Transverse colon (tissue), 4 donors: ENCODE measurements at regions not wholly inside any gene's neighbourhood (a gene's known extent, or its start where the extent isn't known, plus 50 kb on each side); places are given as distances from the start of the nearest gene placed in this dataset.

Source experiments
- DNase-seq: peaks from one replicate; pipeline ENCODE4 v3.0.0-alpha.2; 2019
- H3K27ac ChIP-seq, 4 donors: fragments of 200-600 bp; sonication (generic); 2 replicates each; pipeline ENCODE4 v1.5.1; 2016 to 2018; ENCODE audit warnings: inconsistent platforms in 4 of 4
- H3K27me3 ChIP-seq: fragments of 200-600 bp; sonication (generic); 2 replicates; pipeline ENCODE4 v1.5.1; 2017; ENCODE audit warnings: inconsistent platforms
- H3K36me3 ChIP-seq, 4 donors: fragments of 200-600 bp; sonication (generic); 2 replicates each; pipeline ENCODE4 v1.5.1; 2017 to 2019; ENCODE audit warnings: inconsistent platforms in 4 of 4
- H3K4me1 ChIP-seq, 4 donors: fragments of 200-600 bp; sonication (generic); 2 replicates each; pipeline ENCODE4 v1.5.1; 2017 to 2020; ENCODE audit warnings: inconsistent platforms in 4 of 4
- H3K4me3 ChIP-seq, 4 donors: fragments of 200-600 bp; sonication (generic); 1 replicate in 1 of 4; 2 replicates in 3 of 4; pipeline versions ENCODE4 v1.5.1 to v1.6.1; 2017 to 2019; ENCODE audit warnings: inconsistent platforms in 4 of 4
- H3K9me3 ChIP-seq, 2 donors: fragments of 200-600 bp; sonication (generic); 2 replicates each; pipeline ENCODE4 v1.5.1; 2017 to 2019; ENCODE audit warnings: inconsistent platforms in 2 of 2
- EP300 ChIP-seq: sonication (generic); formaldehyde crosslinking; IDR thresholded peaks from one replicate; pipeline ENCODE4 v1.6.1; 2017; ENCODE audit warnings: antibody characterized with exemption, low read depth
- POLR2A ChIP-seq: fragments of 450-650 bp; IDR thresholded peaks from one replicate; pipeline ENCODE4 v1.6.1; 2016; ENCODE audit warnings: antibody characterized with exemption, mild to moderate bottlenecking, moderate library complexity
- POLR2AphosphoS5 ChIP-seq, 3 donors: sonication (generic); formaldehyde crosslinking; IDR thresholded peaks; one replicate each; pipeline ENCODE4 v1.6.1; 2016; ENCODE audit warnings: antibody characterized with exemption in 3 of 3
- WGBS, 2 donors: methylation state at CpG; one replicate each; pipeline ENCODE4 v1.1.5; 2018; ENCODE audit warnings: low coverage in 1 of 2; 5-methylcytosine and 5-hydroxymethylcytosine counted together
- in situ Hi-C, 4 donors: fragments of 200-750 bp; cut with MboI; loops; one replicate each; pipeline versions ENCODE4 v1.15.0 to v1.15.1; 2017; ENCODE audit warnings: low sequenced_read_pairs in 3 of 4, low pct_ligation_motif_present in 1 of 4, low pct_unique_long_range_greater_than_20kb in 1 of 4
- intact Hi-C: fragments of 100-400 bp; cut with DNase I; formaldehyde crosslinking; loops from one replicate; pipeline ENCODE4 v1.15.1; 2023; ENCODE audit warnings: low total_unique reads
- TF ChIP-seq, protein P1 (sequence below), 5 experiments: fragments of 200-600 bp in 3 of 5; fragments of 450-650 bp in 2 of 5; sonication (generic) in 3 of 5; IDR thresholded peaks; 1 replicate in 2 of 5; 2 replicates in 3 of 5; pipeline ENCODE4 v1.5.1; 2016 to 2017; ENCODE audit warnings: antibody characterized with exemption in 5 of 5, inconsistent platforms in 3 of 5, mild to moderate bottlenecking in 2 of 5, moderate library complexity in 1 of 5

DNA sequence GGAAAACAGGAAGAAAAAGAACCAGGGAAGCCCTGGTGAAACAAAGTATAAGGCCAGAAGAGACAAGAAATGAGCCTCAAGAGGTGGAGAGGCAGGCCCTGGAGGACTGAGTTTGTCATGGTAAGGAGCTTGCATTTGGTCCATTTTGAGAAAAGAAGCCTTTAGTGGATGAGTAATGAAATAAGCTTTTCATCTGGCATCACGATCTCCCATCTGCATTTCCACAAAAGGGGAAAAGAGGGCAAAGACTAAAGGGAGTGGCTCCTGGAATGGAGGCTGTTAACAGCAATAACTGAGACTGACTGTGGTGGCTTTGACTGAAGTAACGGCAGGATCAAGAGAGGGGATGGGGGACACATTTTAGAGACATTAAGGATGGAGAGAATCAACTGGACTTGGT is 148.8 kb upstream of the NBEA start:
- TF ChIP-seq POLR2AphosphoS5 (IDR thresholded peaks at IDR 0.05) (no peak), POLR2A (no peak), EP300 (no peak)
- TF ChIP-seq, protein P1, sequence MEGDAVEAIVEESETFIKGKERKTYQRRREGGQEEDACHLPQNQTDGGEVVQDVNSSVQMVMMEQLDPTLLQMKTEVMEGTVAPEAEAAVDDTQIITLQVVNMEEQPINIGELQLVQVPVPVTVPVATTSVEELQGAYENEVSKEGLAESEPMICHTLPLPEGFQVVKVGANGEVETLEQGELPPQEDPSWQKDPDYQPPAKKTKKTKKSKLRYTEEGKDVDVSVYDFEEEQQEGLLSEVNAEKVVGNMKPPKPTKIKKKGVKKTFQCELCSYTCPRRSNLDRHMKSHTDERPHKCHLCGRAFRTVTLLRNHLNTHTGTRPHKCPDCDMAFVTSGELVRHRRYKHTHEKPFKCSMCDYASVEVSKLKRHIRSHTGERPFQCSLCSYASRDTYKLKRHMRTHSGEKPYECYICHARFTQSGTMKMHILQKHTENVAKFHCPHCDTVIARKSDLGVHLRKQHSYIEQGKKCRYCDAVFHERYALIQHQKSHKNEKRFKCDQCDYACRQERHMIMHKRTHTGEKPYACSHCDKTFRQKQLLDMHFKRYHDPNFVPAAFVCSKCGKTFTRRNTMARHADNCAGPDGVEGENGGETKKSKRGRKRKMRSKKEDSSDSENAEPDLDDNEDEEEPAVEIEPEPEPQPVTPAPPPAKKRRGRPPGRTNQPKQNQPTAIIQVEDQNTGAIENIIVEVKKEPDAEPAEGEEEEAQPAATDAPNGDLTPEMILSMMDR (IDR thresholded peaks at IDR 0.05), result no peak
- Histone ChIP-seq H3K27ac (no peak overlapping the region), H3K9me3 (peaks cover 0 to 7% of the 10 kb centered on the region in 2 donors), H3K36me3 (no peaks in the 10 kb centered on the region), H3K27me3 (no peaks in the 10 kb centered on the region), H3K4me1 (no peaks in the 10 kb centered on the region), H3K4me3 (no peak overlapping the region)
- intact Hi-C loops, result no loop called here
- in situ Hi-C loops, result no loop called here
- 39 to 56% methylated on average over 1 to 2 of the region's 2 CpGs for WGBS, 2 donors
- no peak for DNase-seq

DNA sequence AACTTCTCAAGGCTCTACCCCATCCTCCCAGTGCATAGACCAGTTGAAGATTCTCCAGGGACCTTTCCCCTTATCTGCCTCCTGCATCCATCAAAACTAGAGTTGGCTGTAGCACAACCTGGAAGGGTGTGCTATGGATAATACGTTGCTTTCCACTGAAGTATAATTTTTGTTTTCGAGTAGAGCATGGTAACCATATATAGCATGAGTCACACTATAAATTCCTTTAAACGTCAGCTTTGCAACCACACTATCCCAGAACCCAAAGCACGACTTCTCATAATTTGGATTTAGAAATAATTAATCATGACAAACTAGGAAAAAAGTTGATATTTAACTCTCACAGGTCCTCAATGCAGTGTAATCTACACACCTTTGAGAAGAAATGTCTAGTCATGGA is 138.3 kb upstream of the NBEA start:
- intact Hi-C loops, result no loop called here
- 73 to 86% methylated on average over 4 of the region's 4 CpGs for WGBS, 2 donors
- H3K27me3 ChIP-seq, result no peaks in the 10 kb centered on the region
- no peak for TF ChIP-seq EP300
- no peak for TF ChIP-seq POLR2AphosphoS5 (IDR thresholded peaks at IDR 0.05)
- TF ChIP-seq, protein P1 (IDR thresholded peaks at IDR 0.05), result no peak
- no peak for TF ChIP-seq POLR2A
- no peak overlapping the region for H3K27ac ChIP-seq
- H3K36me3 ChIP-seq, result no peaks in the 10 kb centered on the region
- H3K4me3 ChIP-seq, result no peak overlapping the region
- H3K4me1 ChIP-seq, result no peaks in the 10 kb centered on the region
- no peaks in the 10 kb centered on the region for H3K9me3 ChIP-seq
- no peak for DNase-seq
- in situ Hi-C loops, result no loop called here

DNA sequence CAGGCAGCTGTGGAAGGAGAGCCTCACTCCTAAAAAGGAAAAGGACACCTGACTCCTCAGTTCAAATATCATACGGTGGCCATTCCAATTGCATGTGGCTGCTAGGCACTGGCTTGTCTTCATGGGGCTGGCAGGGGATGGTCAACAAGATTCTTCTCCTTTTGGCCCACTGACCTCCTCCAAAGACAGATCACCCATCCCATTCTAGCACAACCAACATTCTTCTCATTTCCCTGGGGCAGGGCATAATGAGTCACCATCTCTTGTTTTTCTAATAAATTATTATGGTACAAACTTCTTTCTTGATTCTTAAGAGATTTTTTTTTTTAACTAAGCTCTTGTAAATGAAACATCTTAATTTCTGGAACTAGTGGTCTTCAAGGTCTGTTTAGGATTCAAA is 136.7 kb upstream of the NBEA start:
- Histone ChIP-seq H3K36me3 (no peaks in the 10 kb centered on the region), H3K27me3 (no peaks in the 10 kb centered on the region), H3K4me3 (no peak overlapping the region), H3K27ac (no peak overlapping the region), H3K9me3 (no peaks in the 10 kb centered on the region), H3K4me1 (no peaks in the 10 kb centered on the region)
- in situ Hi-C loops (no loop called here), intact Hi-C loops (no loop called here)
- TF ChIP-seq POLR2AphosphoS5 (IDR thresholded peaks at IDR 0.05) (no peak), POLR2A (no peak), EP300 (no peak)
- TF ChIP-seq, protein P1 (IDR thresholded peaks at IDR 0.05), result no peak
- WGBS, 2 donors, result 100% methylated on average over 1 of the region's 1 CpG; no CpG with 5 or more reads in 1 of the 2 donors
- DNase-seq, result no peak

DNA sequence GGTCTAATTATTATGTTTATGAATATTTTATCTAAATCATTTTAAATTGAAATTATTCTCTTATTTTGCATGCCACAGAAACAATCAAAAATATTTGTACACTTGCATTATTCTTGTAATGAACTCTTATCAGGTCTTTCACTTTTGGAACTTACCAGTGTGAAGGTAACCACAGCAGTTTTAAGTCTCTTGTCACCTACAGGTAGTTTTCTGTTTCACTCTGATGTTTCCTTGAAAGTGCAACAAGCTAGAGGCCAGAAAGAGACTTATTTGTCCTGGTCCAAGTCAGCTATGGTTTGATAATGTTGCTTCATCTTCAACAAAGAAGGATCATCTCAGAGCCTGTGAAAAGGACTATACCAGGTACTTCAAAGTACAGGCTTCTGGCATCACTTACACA is 133.4 kb upstream of the NBEA start:
- DNase-seq, result no peak
- no peak for TF ChIP-seq EP300
- TF ChIP-seq, protein P1 (IDR thresholded peaks at IDR 0.05), result no peak
- TF ChIP-seq POLR2A, result no peak
- no peak for TF ChIP-seq POLR2AphosphoS5 (IDR thresholded peaks at IDR 0.05)
- Histone ChIP-seq H3K27ac (no peak overlapping the region), H3K36me3 (no peaks in the 10 kb centered on the region), H3K27me3 (no peaks in the 10 kb centered on the region), H3K4me1 (no peaks in the 10 kb centered on the region), H3K4me3 (no peak overlapping the region), H3K9me3 (peaks cover 13 to 15% of the 10 kb centered on the region in 2 donors)
- intact Hi-C loops (no loop called here), in situ Hi-C loops (no loop called here)
